ENCODE measurements at regions not wholly inside any gene's neighbourhood (a gene's known extent, or its start where the extent isn't known, plus 50 kb on each side); places are given as distances from the start of the nearest gene placed in this dataset.

- TF ChIP-seq CTCF (IDR thresholded peaks at IDR 0.05) (no peak), POLR2A (IDR thresholded peaks at IDR 0.05; ENCODE audit: low read depth) (no peak), POLR2AphosphoS5 (IDR thresholded peaks at IDR 0.05) (no peak), EP300 (IDR thresholded peaks at IDR 0.05) (no peak)
Measured at GRCh38 chr2:175393851-175394250, 212.3 kb upstream of the ATP5MC3 start.

Measured in esophagus muscularis mucosa (tissue), 4 donors.